ENCODE measurements at regions not wholly inside any gene's neighbourhood (a gene's known extent, or its start where the extent isn't known, plus 50 kb on each side); places are given as distances from the start of the nearest gene placed in this dataset.
"Not testable (repeated sequence)": the region's sequence is repeated elsewhere in the genome, so short reads cannot be mapped to it uniquely, and the experiment has no call there.

DNA sequence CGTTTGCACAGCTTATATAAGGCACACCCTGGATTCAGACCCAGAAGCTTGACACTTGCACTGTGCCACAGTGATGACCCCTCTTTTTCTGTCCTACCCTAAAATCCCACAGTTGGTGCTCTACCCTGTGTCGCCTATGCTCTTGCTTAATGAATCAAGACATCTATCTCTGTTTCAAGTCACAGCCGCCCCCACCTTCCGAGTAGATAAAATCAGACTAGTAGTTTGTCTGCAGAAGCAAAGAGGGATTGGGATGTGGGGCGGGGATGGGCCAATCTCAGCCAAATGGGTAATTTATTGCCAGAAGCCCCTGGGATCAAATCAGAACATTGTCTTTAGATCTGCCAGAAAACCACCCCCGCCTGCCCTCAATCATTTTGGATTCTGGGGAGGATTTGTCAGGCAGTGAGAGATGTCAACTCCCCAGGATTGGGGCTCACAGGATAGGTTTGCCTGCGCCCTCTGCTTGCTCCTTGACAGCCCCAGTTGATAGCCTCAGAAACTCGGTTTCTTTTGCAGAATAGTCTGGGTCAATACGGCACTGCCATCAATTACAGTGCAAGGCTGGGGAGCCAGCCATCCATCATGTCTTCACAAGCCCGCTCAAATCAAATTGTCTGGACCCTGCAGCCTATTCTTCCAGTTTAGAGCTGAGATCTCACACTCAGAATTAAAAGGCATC lies 520.8 kb downstream of the GRIN2A start:
- no peak for DNase-seq (ENCODE audit: extremely low read depth in 1 of 2, low read depth in 1 of 2)

DNA sequence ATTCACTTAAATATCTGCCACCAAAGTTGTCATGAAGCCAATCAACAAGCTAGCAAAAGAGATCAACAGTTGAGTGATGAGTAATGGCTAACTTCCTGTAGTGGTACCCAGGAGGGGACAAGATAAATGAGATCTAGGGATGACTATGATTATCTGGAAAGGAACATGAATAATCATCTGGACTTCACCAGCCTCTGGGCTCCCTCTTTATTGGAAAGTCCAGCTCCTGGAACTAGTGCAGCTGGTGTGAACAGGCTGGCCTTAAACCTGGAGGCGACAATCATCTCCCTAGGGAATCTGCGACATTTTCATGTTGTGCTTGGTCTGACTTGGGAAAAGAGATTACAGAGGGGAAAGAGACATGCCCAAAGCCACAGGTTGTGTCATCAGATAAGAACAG lies 518.6 kb downstream of the GRIN2A start:
- DNase-seq (ENCODE audit: extremely low read depth in 1 of 2, low read depth in 1 of 2), result no peak

DNA sequence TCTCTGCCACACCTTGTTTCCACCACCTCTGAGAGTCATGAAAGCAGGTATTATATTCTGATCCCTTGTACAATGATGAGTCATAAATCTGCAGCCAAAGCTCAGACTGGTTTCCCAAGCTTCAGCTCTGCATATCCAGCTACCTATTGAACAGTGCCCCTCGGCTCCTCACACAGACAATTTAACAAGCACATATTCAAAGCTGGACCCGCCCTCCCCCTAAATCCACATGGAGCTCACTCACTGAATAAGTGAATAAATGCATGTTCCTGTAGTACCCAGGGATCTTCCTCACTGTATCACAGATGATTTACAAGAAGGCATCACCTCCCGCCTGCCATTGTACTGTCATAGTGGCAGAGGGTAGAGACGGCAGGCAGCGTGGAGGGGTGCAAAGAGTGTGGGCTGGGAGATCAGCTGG lies 516.4 kb downstream of the GRIN2A start:
- DNase-seq (ENCODE audit: extremely low read depth in 1 of 2, low read depth in 1 of 2), result no peak

DNA sequence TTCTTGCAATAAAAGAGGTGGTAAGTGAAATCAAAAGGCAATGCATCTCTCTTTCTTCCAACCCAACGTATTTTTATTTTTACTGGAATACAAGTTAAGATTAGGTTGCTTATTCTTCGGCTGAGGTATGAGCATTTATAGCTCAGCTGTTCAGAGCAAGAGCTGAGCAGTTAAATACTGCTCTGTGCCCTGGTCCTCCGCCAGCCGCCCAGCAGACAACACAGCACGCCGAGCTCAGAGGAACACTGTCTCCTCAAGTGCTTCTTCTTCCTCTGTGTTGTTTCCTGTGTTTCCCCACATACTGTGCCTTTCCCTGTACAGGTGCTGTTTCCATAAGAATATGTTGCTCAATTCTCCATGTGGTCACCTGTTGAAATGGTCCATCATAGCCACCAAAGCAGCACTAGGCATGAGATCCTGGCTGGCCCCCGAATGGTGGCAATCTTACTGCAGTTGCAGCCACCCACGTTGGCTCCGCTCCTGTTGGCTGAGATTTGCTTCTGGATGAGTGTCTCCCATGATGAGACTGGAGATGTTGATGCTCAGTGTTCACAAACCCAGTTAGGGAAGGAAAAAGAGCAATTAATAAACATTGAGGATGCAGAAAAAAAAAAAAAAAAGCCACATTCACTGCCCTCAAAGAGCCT lies 515.3 kb downstream of the GRIN2A start:
- no peak for DNase-seq (ENCODE audit: extremely low read depth in 1 of 2, low read depth in 1 of 2)

GRCh38 chr16:9670033-9670432 lies 512.2 kb downstream of the GRIN2A start:
- no peak for DNase-seq (ENCODE audit: extremely low read depth in 1 of 2, low read depth in 1 of 2)

DNA sequence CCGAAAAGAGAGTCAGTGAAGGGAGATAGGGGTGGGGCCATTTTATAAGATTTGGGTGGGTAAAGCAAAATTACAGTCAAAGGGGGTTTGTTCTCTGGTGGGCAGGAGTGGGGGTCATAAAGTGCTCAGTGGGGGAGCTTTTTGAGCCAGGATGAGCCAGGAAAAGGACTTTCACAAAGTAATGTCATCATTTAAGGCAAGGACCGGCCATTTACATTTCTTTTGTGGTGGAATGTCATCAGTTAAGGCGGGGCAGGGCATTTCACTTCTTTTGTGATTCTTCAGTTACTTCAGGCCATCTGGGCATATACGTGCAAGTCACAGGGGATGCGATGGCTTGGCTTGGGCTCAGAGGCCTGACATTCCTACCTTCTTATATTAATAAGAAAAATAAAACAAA lies 511.6 kb downstream of the GRIN2A start:
- not testable (repeated sequence) for DNase-seq (ENCODE audit: extremely low read depth in 1 of 2, low read depth in 1 of 2)

GRCh38 chr16:9676560-9677300 lies 505.5 kb downstream of the GRIN2A start:
- DNase-seq (ENCODE audit: extremely low read depth in 1 of 2, low read depth in 1 of 2), result not testable (repeated sequence)

DNA sequence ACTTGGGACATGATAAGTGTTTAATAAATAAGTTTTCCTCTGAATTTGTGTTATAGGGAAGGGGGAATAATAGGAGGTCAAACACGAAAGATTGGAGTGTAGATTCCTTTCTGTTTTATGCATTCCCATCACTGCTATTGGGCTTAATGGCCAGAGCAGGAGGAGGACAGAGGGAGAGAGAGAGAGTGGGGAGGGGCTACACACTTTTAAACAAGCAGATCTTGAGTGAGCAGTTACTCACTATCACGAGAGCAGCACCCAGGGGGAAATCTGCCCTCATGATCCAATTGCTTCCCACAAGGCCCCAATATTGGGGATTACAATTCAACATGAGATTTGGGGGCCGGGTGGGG lies 505.0 kb downstream of the GRIN2A start:
- DNase-seq (ENCODE audit: extremely low read depth in 1 of 2, low read depth in 1 of 2), result no peak

DNA sequence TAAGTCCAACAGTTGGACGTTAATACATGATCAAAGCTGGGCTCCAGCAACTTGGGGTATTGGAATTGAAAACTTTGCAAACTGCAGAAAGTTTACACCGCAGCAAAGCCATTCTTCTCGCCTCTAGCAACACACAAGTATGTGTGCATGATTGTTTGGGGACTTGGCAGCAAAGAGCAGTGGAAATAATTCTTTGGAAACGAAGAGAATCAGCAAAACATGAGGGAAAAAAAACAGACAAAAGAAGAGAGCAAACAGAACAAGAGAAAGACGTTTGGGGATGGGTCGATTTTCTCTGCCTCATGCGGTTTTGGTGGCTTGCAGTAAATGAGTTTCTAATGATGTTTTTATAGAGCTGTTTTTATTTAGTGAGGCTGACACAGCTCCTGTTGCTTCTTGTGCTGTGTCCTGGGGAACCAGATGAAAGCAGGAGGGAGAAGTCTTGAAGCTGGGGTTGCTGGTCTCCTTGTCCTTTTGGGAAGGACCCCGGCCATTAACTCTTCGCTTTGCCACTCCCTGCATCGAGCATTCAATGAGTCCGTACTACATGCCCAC lies 502.9 kb downstream of the GRIN2A start:
- DNase-seq (ENCODE audit: extremely low read depth in 1 of 2, low read depth in 1 of 2), result no peak

- no peak for DNase-seq (ENCODE audit: extremely low read depth in 1 of 2, low read depth in 1 of 2)
Observed at GRCh38 chr16:9680019-9680655, 502.1 kb downstream of the GRIN2A start.

DNA sequence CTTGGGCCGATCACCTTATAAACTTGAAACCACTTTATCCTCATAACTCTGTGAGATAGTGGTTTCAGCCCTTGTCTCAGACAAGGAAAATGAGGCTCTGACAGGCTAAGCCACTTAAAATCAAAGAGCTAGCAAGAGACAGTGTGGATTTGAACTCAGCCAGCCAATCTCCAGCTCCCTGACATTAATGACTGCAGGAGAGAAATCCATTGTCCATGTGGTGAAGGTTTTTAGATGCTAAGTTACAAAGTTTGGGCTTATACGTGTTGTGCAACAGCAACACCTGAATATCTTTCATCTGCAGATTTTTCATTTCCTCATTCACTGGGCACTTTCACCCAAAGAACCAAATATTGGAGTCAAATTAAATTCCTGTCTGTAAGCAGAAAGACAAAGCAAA lies 501.3 kb downstream of the GRIN2A start:
- DNase-seq (ENCODE audit: extremely low read depth in 1 of 2, low read depth in 1 of 2), result no peak

- DNase-seq (ENCODE audit: extremely low read depth in 1 of 2, low read depth in 1 of 2), result no peak
Observed at GRCh38 chr16:9681508-9681907, 500.7 kb downstream of the GRIN2A start.

DNA sequence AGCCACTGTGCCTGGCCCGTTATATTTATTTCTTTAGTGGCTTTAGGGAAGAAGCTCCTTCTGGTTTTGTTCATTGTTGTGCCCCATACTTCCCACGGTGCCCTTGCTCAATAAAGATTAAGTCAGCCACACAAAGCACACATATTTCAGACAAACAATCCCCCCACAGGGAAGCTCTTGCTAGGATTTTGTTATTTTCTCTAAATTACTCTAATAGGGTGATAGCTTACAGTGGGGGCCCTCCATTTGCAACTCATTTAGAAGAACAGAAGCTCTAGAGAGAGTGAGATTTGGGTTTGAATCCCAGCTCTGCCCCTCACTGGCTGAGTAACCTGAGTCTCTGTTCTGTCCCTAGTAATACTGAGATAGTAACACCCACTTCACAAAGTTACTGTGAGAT lies 499.9 kb downstream of the GRIN2A start:
- DNase-seq (ENCODE audit: extremely low read depth in 1 of 2, low read depth in 1 of 2), result no peak

GRCh38 chr16:9683677-9684076 lies 498.6 kb downstream of the GRIN2A start:
- DNase-seq (ENCODE audit: extremely low read depth in 1 of 2, low read depth in 1 of 2), result no peak

GRCh38 chr16:9687737-9688319 lies 494.4 kb downstream of the GRIN2A start:
- DNase-seq (ENCODE audit: extremely low read depth in 1 of 2, low read depth in 1 of 2), result no peak

DNA sequence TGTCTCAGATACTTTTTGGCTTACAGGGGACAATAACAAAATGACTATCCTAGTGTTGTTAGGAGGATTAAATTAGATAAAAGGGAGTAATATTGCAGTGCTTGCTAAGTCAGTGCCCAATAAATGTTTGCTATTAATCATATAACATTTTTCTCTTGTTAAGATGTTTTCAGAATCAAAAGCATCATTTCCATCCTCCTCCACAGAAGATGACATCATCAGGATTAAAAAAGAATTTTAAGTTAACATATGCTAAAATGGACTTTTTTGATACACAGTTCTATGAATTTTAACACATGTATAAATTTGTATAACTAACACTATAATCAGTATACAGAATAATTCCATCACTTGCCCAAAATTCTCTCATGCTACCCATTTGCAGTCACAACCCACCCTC lies 492.6 kb downstream of the GRIN2A start:
- no peak for DNase-seq (ENCODE audit: extremely low read depth in 1 of 2, low read depth in 1 of 2)

DNA sequence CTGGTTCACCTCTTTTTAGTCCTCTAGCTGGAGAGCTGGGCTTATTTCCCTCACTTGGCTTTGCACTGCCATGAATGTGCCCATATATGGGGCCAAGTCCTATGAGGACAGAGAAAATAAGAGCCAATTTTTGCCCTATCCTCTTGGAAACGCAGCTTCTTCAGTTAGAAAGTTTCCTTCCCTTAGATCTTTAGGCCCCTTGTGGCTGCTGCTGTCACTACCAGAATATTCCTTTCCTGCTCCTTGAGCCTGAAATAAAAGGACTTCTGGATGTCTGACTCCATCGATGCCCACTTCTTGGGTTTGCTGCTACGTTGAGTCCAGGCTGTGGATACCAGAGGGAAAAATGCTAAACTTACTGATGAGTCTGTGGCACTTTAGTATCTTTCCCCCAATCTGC lies 487.1 kb downstream of the GRIN2A start:
- no peak for DNase-seq (ENCODE audit: extremely low read depth in 1 of 2, low read depth in 1 of 2)
